Stomach (tissue), 8 donors: ENCODE measurements at regions not wholly inside any gene's neighbourhood (a gene's known extent, or its start where the extent isn't known, plus 50 kb on each side); places are given as distances from the start of the nearest gene placed in this dataset.

Experiments
- DNase-seq, 2 donors: peaks; one replicate each; pipeline versions ENCODE4 v3.0.0 to v3.0.0-alpha.2; 2013 to 2019
- H3K27ac ChIP-seq, 5 donors: fragments of 200-600 bp in 4 of 5; sonication (generic) in 4 of 5; one replicate each; pipeline ENCODE4 v1.5.1; 2013 to 2019; ENCODE audit warnings: mild to moderate bottlenecking in 1 of 5, moderate library complexity in 1 of 5
- H3K27me3 ChIP-seq, 3 donors: fragments of 200-600 bp; sonication (generic); one replicate each; pipeline ENCODE4 v1.5.1; 2017 to 2019; ENCODE audit warnings: mixed run types in 1 of 3
- H3K36me3 ChIP-seq, 4 donors: fragments of 200-600 bp; sonication (generic); 1 replicate in 3 of 4; 2 replicates in 1 of 4; pipeline ENCODE4 v1.5.1; 2016 to 2019
- H3K4me1 ChIP-seq, 4 donors: fragments of 200-600 bp; sonication (generic); one replicate each; pipeline ENCODE4 v1.5.1; 2016 to 2019
- H3K4me3 ChIP-seq, 4 donors: fragments of 200-600 bp; sonication (generic) in 3 of 4; one replicate each; pipeline ENCODE4 v1.5.1; 2016 to 2019; ENCODE audit warnings: mild to moderate bottlenecking in 1 of 4
- H3K9me3 ChIP-seq, 4 donors: fragments of 200-600 bp; sonication (generic); one replicate each; pipeline ENCODE4 v1.5.1; 2016 to 2019
- CTCF ChIP-seq, 7 experiments: fragments of 450-650 bp in 4 of 7; fragments of 200-600 bp in 3 of 7; sonication (generic) in 3 of 7; IDR thresholded peaks; one replicate each; pipeline ENCODE4 v1.5.1; 2016 to 2019; ENCODE audit warnings: antibody characterized with exemption in 7 of 7, control low read depth in 2 of 7, mild to moderate bottlenecking in 1 of 7
- EP300 ChIP-seq: sonication (generic); formaldehyde crosslinking; IDR thresholded peaks from one replicate; pipeline ENCODE4 v1.6.1; 2017; ENCODE audit warnings: antibody characterized with exemption
- POLR2A ChIP-seq, 4 donors: fragments of 450-650 bp; IDR thresholded peaks; one replicate each; pipeline ENCODE4 v1.6.1; 2016; ENCODE audit warnings: antibody characterized with exemption in 4 of 4, control low read depth in 2 of 4, mild to moderate bottlenecking in 1 of 4, moderate library complexity in 1 of 4
- POLR2AphosphoS5 ChIP-seq, 3 donors: sonication (generic); formaldehyde crosslinking; IDR thresholded peaks; one replicate each; pipeline ENCODE4 v1.6.1; 2016; ENCODE audit warnings: antibody characterized with exemption in 3 of 3
- WGBS, 5 donors: extraction: QIAGEN DNeasy Blood & Tissue Kit in 3 of 5; methylation state at CpG; one replicate each; pipeline versions ENCODE4 v1.1.5 to v1.1.7; 2013 to 2018; 5-methylcytosine and 5-hydroxymethylcytosine counted together
- intact Hi-C: fragments of 100-400 bp; cut with DNase I; formaldehyde crosslinking; loops from one replicate; pipeline ENCODE4 v1.15.1; 2023; ENCODE audit warnings: low total_unique reads
- donor health status: healthy with polysubstance abuse.
- donor health status: Bipolar disorder and iron deficiency.
- donor health status: healthy.

- no peak for DNase-seq
These were observed 660.3 kb upstream of the VRK2 start for GRCh38 chr2:57386305-57386704.

GRCh38 chr2:57396355-57397098 lies 650.1 kb upstream of the VRK2 start:
- Histone ChIP-seq H3K4me3 (no peak overlapping the region), H3K27ac (no peak overlapping the region), H3K27me3 (no peaks in the 10 kb centered on the region), H3K9me3 (peaks cover 0 to 15% (median 9%) of the 10 kb centered on the region in 4 donors), H3K4me1 (no peaks in the 10 kb centered on the region), H3K36me3 (no peaks in the 10 kb centered on the region)
- TF ChIP-seq CTCF (IDR thresholded peaks at IDR 0.05) (no peak), EP300 (no peak), POLR2A (IDR thresholded peaks at IDR 0.05) (no peak), POLR2AphosphoS5 (IDR thresholded peaks at IDR 0.05) (no peak)
- intact Hi-C loops, result no loop called here
- 79 to 83% (median 80%) methylated on average over 9 of the region's 9 CpGs for WGBS, 5 donors
- no peak for DNase-seq

More at GRCh38 chr2:57386305-57386704, 660.3 kb upstream of the VRK2 start:
- intact Hi-C loops, result no loop called here
- H3K4me1 ChIP-seq, result no peaks in the 10 kb centered on the region
- no peak for TF ChIP-seq CTCF (IDR thresholded peaks at IDR 0.05)
- TF ChIP-seq EP300, result no peak
- no peak for TF ChIP-seq POLR2A (IDR thresholded peaks at IDR 0.05)
- TF ChIP-seq POLR2AphosphoS5 (IDR thresholded peaks at IDR 0.05), result no peak
- H3K9me3 ChIP-seq, result peaks cover 0 to 30% (median 9%) of the 10 kb centered on the region in 4 donors
- H3K27ac ChIP-seq, result no peak overlapping the region
- no peaks in the 10 kb centered on the region for H3K36me3 ChIP-seq
- no peak overlapping the region for H3K4me3 ChIP-seq
- H3K27me3 ChIP-seq, result no peaks in the 10 kb centered on the region

- no peak for DNase-seq
- intact Hi-C loops, result no loop called here
- Histone ChIP-seq H3K27me3 (no peaks in the 10 kb centered on the region), H3K27ac (no peak overlapping the region), H3K36me3 (no peaks in the 10 kb centered on the region), H3K4me1 (no peaks in the 10 kb centered on the region), H3K9me3 (peaks cover 0 to 15% (median 9%) of the 10 kb centered on the region in 4 donors), H3K4me3 (no peak overlapping the region)
- TF ChIP-seq CTCF (IDR thresholded peaks at IDR 0.05) (no peak), EP300 (no peak), POLR2A (IDR thresholded peaks at IDR 0.05) (no peak), POLR2AphosphoS5 (IDR thresholded peaks at IDR 0.05) (no peak)
- 80 to 92% (median 88%) methylated on average over 12 to 20 of the region's 20 CpGs for WGBS, 5 donors
These were observed 648.9 kb upstream of the VRK2 start for GRCh38 chr2:57397550-57398360.

GRCh38 chr2:57399057-57399456 lies 647.5 kb upstream of the VRK2 start:
- Histone ChIP-seq H3K36me3 (no peaks in the 10 kb centered on the region), H3K27ac (no peak overlapping the region), H3K27me3 (no peaks in the 10 kb centered on the region), H3K4me3 (no peak overlapping the region), H3K9me3 (peaks cover 0 to 15% (median 9%) of the 10 kb centered on the region in 4 donors), H3K4me1 (no peaks in the 10 kb centered on the region)
- DNase-seq, result no peak
- WGBS, 5 donors, result 82 to 99% (median 94%) methylated on average over 5 of the region's 5 CpGs
- no peak for TF ChIP-seq POLR2A (IDR thresholded peaks at IDR 0.05)
- no peak for TF ChIP-seq EP300
- no peak for TF ChIP-seq POLR2AphosphoS5 (IDR thresholded peaks at IDR 0.05)
- no peak for TF ChIP-seq CTCF (IDR thresholded peaks at IDR 0.05)
- intact Hi-C loops, result no loop called here
